Keratinocyte (primary cell): ENCODE measurements at regions not wholly inside any gene's neighbourhood (a gene's known extent, or its start where the extent isn't known, plus 50 kb on each side); places are given as distances from the start of the nearest gene placed in this dataset.

Experiments
- DNase-seq: peaks from one replicate; pipeline ENCODE4 v3.0.0-alpha.2; 2011; ENCODE audit warnings: low read depth, missing footprints, low spot score
- FAIRE-seq: peaks from 2 replicates; lab custom pipeline; 2011; peaks lifted over from hg19 to GRCh38; lab: Jason Lieb, UNC
- H2AFZ ChIP-seq: 2 replicates; pipeline ENCODE4 v1.6.0; 2012; ENCODE audit warnings: low read length, control low read depth, inconsistent platforms; ENCODE audit not compliant: control insufficient read depth
- H3K27ac ChIP-seq: 2 replicates; pipeline ENCODE4 v1.5.1; 2011; ENCODE audit warnings: low read length; ENCODE audit not compliant: control insufficient read depth, insufficient read depth
- H3K27me3 ChIP-seq: 3 replicates; pipeline ENCODE4 v1.6.0; 2011; ENCODE audit warnings: low read length; ENCODE audit not compliant: control insufficient read depth, insufficient read depth; ENCODE audit errors: extremely low read depth
- H3K36me3 ChIP-seq, 2 experiments: 2 replicates in 1 of 2; 3 replicates in 1 of 2; pipeline ENCODE4 v1.5.1; 2011; ENCODE audit warnings: low read length in 2 of 2, mild to moderate bottlenecking in 1 of 2; ENCODE audit not compliant: control insufficient read depth in 2 of 2, insufficient read depth in 2 of 2; ENCODE audit errors: extremely low read depth in 1 of 2
- H3K4me1 ChIP-seq: 3 replicates; pipeline ENCODE4 v1.5.1; 2011; ENCODE audit warnings: low read length; ENCODE audit not compliant: control insufficient read depth, insufficient read depth; ENCODE audit errors: extremely low read depth
- H3K4me2 ChIP-seq: 3 replicates; pipeline ENCODE4 v1.6.0; 2011; ENCODE audit warnings: low read depth, low read length; ENCODE audit not compliant: control insufficient read depth, insufficient read depth; ENCODE audit errors: extremely low read depth
- H3K4me3 ChIP-seq, 3 experiments: fragments of 200-600 bp in 1 of 3; sonication (generic) in 1 of 3; 2 replicates in 2 of 3; 3 replicates in 1 of 3; pipeline ENCODE4 v1.5.1; 2011 to 2016; ENCODE audit warnings: low read length in 3 of 3, mild to moderate bottlenecking in 3 of 3, control low read depth in 2 of 3, inconsistent platforms in 1 of 3, low read depth in 1 of 3, mixed read lengths in 1 of 3, mixed run types in 1 of 3, moderate library complexity in 1 of 3; ENCODE audit not compliant: control insufficient read depth in 2 of 3, insufficient read depth in 2 of 3; ENCODE audit errors: extremely low read depth in 1 of 3
- H3K79me2 ChIP-seq: 2 replicates; pipeline ENCODE4 v1.6.0; 2012; ENCODE audit warnings: low read length; ENCODE audit not compliant: control insufficient read depth, insufficient read depth
- H3K9ac ChIP-seq: 3 replicates; pipeline ENCODE4 v1.6.0; 2011; ENCODE audit warnings: low read length; ENCODE audit not compliant: control insufficient read depth, insufficient read depth; ENCODE audit errors: extremely low read depth
- H3K9me1 ChIP-seq: 3 replicates; pipeline ENCODE4 v1.6.0; 2011; ENCODE audit warnings: low read length; ENCODE audit not compliant: control insufficient read depth, insufficient read depth; ENCODE audit errors: extremely low read depth
- H3K9me3 ChIP-seq: 2 replicates; pipeline ENCODE4 v1.5.1; 2012; ENCODE audit warnings: low read depth, low read length; ENCODE audit not compliant: control insufficient read depth
- H4K20me1 ChIP-seq: 3 replicates; pipeline ENCODE4 v1.6.0; 2011; ENCODE audit warnings: low read length; ENCODE audit not compliant: control insufficient read depth, insufficient read depth; ENCODE audit errors: extremely low read depth
- EZH2 ChIP-seq: IDR thresholded peaks from one replicate; pipeline ENCODE4 v1.6.1; 2012; ENCODE audit warnings: inconsistent platforms, mild to moderate bottlenecking, low read length, moderate library complexity
- dilution Hi-C: fragments of 300-500 bp; cut with MboI; formaldehyde crosslinking; loops from one replicate; pipeline ENCODE4 v1.7.0; 2020; ENCODE audit warnings: low sequenced_read_pairs; ENCODE audit not compliant: extremely low pct_ligation_motif_present
- TF ChIP-seq, protein P1 (sequence below), 3 experiments: IDR thresholded peaks in 1 of 3; conservative IDR thresholded peaks in 1 of 3; optimal IDR thresholded peaks in 1 of 3; 2 replicates in 2 of 3; 3 replicates in 1 of 3; pipeline versions ENCODE3 to v1.5.1; 2011; ENCODE audit warnings: low read length in 3 of 3, mild to moderate bottlenecking in 3 of 3, moderate library complexity in 2 of 3, control low read depth in 1 of 3, inconsistent platforms in 1 of 3; ENCODE audit not compliant: insufficient read depth in 2 of 3; ENCODE audit errors: extremely low read depth in 1 of 3

DNA sequence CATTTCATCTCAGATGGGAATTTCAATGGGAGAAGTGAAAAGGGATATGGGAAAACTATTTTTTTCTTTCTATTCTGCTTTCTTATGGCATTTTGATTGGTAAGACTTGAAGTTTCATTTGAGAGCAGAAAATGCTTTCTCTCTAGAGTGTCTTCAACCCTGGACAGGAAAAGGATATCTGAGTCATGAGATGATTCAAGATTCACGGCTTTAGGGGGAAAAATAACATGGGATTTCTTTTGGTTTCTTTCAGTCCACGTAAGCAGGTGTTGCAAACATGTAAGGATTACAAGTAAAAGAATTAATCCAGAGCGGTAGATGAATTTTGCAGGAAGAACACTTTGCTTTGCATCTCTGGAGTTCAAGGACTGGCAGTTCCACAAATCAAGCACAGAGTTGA lies 1001.0 kb upstream of the TENM4 start:
- peak; percentile 62 for FAIRE-seq
- Histone ChIP-seq H3K4me1 (peaks cover 23% of the 10 kb centered on the region), H3K4me3 (no peak overlapping the region), H2AFZ (no peak overlapping the region), H3K9me3 (no peaks in the 10 kb centered on the region), H3K9me1 (no peaks in the 10 kb centered on the region), H3K4me2 (peak overlapping the region; percentile 56), H3K79me2 (no peaks in the 10 kb centered on the region), H3K9ac (no peak overlapping the region), H3K27me3 (no peaks in the 10 kb centered on the region), H4K20me1 (no peaks in the 10 kb centered on the region), H3K36me3 (no peaks in the 10 kb centered on the region), H3K27ac (peak overlapping the region; percentile 4)
- dilution Hi-C loops: no loop called here
- no peak for TF ChIP-seq EZH2
- TF ChIP-seq, protein P1, sequence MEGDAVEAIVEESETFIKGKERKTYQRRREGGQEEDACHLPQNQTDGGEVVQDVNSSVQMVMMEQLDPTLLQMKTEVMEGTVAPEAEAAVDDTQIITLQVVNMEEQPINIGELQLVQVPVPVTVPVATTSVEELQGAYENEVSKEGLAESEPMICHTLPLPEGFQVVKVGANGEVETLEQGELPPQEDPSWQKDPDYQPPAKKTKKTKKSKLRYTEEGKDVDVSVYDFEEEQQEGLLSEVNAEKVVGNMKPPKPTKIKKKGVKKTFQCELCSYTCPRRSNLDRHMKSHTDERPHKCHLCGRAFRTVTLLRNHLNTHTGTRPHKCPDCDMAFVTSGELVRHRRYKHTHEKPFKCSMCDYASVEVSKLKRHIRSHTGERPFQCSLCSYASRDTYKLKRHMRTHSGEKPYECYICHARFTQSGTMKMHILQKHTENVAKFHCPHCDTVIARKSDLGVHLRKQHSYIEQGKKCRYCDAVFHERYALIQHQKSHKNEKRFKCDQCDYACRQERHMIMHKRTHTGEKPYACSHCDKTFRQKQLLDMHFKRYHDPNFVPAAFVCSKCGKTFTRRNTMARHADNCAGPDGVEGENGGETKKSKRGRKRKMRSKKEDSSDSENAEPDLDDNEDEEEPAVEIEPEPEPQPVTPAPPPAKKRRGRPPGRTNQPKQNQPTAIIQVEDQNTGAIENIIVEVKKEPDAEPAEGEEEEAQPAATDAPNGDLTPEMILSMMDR (optimal IDR thresholded peaks at IDR 0.05 in 1 of 3, IDR thresholded peaks at IDR 0.05 in 1 of 3, conservative IDR thresholded peaks at IDR 0.05 in 1 of 3; ENCODE audit: extremely low read depth in 1 of 3, insufficient read depth in 2 of 3, low read length in 3 of 3): no peak
- DNase-seq: no peak

DNA sequence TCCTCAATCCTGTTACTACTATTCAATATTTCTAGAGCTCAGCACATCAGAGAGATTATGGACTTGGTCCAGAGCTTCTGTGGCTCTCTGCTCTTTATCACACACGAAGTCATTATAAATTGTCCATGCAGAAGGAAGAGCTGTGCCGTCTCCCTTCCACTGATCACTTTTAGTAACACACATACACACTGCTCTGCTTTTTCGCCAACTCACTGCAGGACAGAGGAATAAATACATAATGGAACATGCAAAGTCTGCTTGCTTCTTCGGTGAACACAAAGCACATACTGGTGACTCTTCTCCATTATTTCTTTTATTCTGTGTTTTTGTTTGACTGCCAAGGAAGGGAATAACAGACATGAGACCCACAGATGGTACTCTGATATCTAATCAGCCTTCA lies 1000.0 kb upstream of the TENM4 start:
- Histone ChIP-seq H3K4me1 (peaks cover 23% of the 10 kb centered on the region), H3K4me3 (no peak overlapping the region), H3K9me3 (no peaks in the 10 kb centered on the region), H3K79me2 (no peaks in the 10 kb centered on the region), H3K9ac (no peak overlapping the region), H3K27me3 (no peaks in the 10 kb centered on the region), H3K9me1 (no peaks in the 10 kb centered on the region), H2AFZ (no peak overlapping the region), H4K20me1 (no peaks in the 10 kb centered on the region), H3K36me3 (no peaks in the 10 kb centered on the region), H3K27ac (no peak overlapping the region), H3K4me2 (no peak overlapping the region)
- DNase-seq (no peak), FAIRE-seq (no peak)
- dilution Hi-C loops: no loop called here
- no peak for TF ChIP-seq EZH2
- TF ChIP-seq, protein P1 (optimal IDR thresholded peaks at IDR 0.05 in 1 of 3, IDR thresholded peaks at IDR 0.05 in 1 of 3, conservative IDR thresholded peaks at IDR 0.05 in 1 of 3; ENCODE audit: extremely low read depth in 1 of 3, insufficient read depth in 2 of 3, low read length in 3 of 3): no peak
